GM10248 (cell line): ENCODE measurements at regions not wholly inside any gene's neighbourhood (a gene's known extent, or its start where the extent isn't known, plus 50 kb on each side); places are given as distances from the start of the nearest gene placed in this dataset.

ENCODE experiments used
- CTCF ChIA-PET: fragments of 300-600 bp; sonication (Branson Sonifier 250); formaldehyde crosslinking; extraction: SDS; loops from one replicate; lab custom pipeline; 2021; ENCODE audit warnings: antibody characterized with exemption; lab: Yijun Ruan, JAX
- POLR2A ChIA-PET: fragments of 350-650 bp; sonication (Branson Sonifier 250); formaldehyde crosslinking; extraction: SDS; loops from one replicate; lab custom pipeline; 2020; ENCODE audit warnings: antibody characterized with exemption; lab: Yijun Ruan, JAX
- DNase-seq: peaks from one replicate; pipeline ENCODE4 v3.0.0; 2012; ENCODE audit errors: extremely low spot score
- CTCF ChIP-seq: IDR thresholded peaks from 2 replicates; pipeline ENCODE4 v1.5.1; 2012; ENCODE audit warnings: mild to moderate bottlenecking, low read depth; ENCODE audit errors: extremely low read depth, missing control alignments, control extremely low read depth

- CTCF ChIA-PET = no interaction called here
- TF ChIP-seq CTCF = no peak
These were observed 51.3 kb upstream of the RBBP6 start for GRCh38 chr16:24488045-24488444.

More at GRCh38 chr16:24488045-24488444, 51.3 kb upstream of the RBBP6 start:
- POLR2A ChIA-PET = no interaction called here
- DNase-seq = no peak
